Activated effector memory CD4-positive, alpha-beta T cell treated with Interleukin-2 at 50 U/mL for 16 hours (primary cell): ENCODE measurements at regions not wholly inside any gene's neighbourhood (a gene's known extent, or its start where the extent isn't known, plus 50 kb on each side); places are given as distances from the start of the nearest gene placed in this dataset.

Experiments
- DNase-seq: peaks from one replicate; pipeline ENCODE4 v3.0.0-alpha.2; 2020

DNA sequence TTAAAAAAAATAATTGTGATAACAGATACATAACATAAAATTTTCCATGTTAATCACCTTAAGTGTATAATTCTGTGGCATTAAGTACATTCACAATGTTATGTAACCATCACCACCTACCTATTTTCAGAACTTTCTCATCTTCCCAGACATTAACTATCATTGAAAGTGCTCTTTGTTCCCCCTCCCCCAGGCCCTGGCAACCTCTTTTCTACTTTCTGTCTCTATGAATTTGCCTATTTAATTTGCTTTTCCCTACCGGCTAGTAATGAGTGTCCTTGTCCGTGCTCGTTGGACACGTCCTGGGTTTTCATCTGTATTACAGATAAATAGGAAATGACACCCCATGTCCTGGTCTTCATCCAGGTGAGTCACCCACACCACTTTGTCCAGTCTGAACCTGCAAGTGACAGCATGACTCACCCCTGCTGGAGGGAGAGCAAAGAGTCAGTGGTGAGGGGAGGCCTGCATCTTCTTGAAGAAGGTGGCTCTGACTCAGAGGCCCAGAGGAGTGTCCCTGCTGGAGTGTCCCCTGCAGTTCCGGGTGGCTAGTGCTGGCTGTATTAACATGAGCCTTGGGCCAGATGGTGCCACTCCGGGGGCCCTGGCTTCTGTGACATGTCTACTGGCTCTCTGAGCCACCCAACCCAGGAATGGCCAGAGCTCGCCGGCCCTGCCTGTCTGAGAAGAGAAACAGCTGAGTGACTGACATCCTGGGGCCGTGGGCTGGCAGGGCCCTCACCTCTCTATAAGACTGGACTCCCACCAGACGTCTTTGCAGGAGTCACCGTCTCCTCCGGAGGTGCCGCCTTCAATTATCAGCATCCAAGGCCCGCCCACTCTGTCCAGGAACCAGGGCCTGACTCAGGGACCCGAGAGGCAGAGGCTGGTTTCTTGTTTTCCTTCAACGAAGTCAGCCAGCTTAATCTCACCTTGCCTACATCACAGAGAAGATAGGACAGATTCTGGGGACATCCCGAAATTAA lies 503.2 kb upstream of the MKI67 start:
- no peak for DNase-seq

GRCh38 chr10:128630787-128631252 lies 504.6 kb upstream of the MKI67 start:
- DNase-seq: no peak

- DNase-seq: no peak
Measured at GRCh38 chr10:128631801-128632241, 505.6 kb upstream of the MKI67 start.

- DNase-seq: no peak
Measured at GRCh38 chr10:128632694-128633093, 506.5 kb upstream of the MKI67 start.

DNA sequence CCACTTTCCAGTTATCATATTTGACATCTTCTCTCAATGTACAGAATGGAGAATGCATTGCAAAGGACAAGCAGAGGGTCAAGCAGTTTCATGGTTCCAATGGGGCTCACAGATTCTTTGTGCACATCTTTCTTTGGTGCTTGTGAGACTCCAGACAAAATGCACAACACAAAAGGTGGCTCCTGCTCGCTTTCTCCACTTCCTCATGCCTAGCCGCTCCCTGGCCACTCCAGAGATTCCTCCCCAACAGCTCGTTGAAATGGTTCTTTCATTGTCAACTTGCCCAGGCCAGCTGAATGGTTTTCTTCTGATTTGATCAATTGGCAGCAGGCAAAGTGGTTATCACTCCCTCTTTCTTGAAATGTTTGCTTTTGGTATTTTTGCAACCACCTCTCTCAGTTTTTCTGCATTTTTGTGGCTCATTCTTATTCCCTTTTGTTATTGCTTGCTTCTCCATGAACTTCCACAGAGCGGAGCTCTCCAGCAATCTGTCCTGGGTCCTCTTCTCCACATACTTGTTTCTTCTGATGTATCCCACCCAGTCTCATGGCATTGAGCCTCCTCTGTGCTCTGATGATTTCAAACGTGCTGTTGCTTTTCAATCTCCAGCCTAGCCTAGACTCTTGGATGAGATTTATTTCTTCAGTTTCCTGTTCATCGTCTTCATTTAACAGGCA lies 507.8 kb upstream of the MKI67 start:
- no peak for DNase-seq

DNA sequence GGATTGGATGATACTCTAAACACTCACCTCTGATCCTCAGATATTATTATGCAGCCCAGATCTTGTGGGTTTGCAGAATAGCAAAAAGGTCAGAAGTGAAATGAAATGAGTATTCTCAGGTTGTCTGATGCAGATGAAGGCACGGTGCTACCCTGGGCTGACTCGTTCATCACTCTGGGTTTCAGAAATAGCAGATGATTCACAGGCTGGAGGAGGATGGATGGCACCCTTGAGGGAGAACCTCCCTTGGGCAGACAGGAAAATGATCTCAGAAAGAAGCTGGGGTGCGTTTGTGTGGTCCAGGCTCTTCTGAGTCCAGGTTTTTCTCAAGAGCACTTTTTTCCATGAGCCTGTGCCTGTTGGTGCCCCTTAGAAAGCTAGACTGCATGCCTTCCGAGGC lies 515.8 kb upstream of the MKI67 start:
- no peak for DNase-seq

- no peak for DNase-seq
Measured at GRCh38 chr10:128642502-128642901, 516.3 kb upstream of the MKI67 start.

DNA sequence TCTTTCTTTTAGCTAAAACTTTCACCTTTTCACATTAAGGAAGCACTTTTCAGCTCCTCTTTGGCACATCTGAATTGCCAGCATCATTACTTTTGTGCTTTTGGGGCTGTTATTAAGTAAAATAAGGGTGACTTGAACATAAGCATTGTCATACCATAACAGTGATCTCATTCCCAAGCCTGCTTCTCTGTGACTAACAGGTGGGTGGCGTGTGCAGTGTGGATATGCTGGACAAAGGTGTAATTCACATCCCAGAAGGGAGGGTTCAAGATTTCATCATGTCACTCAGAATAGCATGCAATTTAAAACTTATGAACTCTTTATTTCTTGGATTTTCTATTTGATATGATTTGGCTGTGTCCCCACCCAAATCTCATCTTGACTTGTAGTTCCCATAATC lies 517.4 kb upstream of the MKI67 start:
- no peak for DNase-seq

GRCh38 chr10:128645486-128645885 lies 519.3 kb upstream of the MKI67 start:
- no peak for DNase-seq

- DNase-seq: no peak
Measured at GRCh38 chr10:128646956-128647355, 520.7 kb upstream of the MKI67 start.

DNA sequence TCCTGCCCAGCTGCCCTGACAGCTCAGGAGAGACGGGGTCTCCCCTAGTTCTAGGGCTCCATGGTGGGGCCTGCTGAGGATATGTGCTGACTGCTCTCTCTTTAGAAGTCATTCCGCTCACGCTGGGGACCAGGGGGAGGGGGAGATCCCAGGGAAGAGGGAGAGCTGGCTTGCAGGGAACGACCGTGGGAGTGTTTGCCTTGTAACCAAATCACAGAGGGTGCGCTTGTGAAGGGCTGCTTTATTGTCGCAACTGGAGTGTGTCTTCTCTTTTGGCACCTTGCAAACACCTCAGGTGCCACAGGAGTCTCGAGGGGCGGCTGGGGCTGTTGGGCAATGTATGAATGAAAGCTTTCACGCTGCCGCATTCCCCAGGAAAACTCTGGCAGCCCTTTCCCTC lies 531.3 kb upstream of the MKI67 start:
- no peak for DNase-seq

DNA sequence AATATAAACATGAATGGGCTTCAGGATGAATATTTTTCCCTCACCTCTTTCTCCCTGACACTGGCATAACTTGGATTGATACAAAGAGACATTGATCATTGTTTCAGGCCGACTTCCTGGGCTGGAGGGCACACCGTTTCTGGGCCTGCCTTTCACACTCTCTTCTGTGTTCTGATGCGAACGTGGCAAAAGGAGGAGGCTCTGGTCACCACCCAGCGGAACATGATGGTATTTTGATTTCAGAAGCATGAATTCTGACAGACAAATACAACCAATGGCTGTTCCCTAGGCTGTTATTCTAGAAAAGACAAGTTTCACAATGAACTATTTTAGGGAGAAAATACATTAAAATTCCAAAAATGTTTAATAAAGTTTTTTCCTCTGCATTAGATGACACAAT lies 534.5 kb upstream of the MKI67 start:
- no peak for DNase-seq

GRCh38 chr10:128661404-128662197 lies 535.4 kb upstream of the MKI67 start:
- DNase-seq: no peak

DNA sequence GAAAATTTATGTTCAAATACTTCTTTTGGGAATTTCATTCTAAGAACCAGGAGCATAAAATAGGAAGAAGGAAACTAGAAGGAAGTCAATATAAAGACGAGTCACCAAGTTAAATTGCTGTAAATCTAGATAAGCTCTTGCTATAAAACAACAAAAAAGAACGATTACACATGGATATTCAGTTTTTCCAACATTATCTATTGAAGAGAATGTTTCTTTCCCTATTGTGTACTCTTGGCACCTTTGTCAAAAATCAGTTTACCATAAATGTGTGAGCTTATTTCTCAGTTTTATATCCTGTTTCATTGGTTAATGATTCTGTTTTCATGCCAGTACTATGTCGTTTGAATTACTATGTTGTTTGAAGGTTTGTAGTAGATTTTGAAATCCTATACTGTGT lies 536.3 kb upstream of the MKI67 start:
- no peak for DNase-seq

- no peak for DNase-seq
Measured at GRCh38 chr10:128664729-128665128, 538.5 kb upstream of the MKI67 start.

DNA sequence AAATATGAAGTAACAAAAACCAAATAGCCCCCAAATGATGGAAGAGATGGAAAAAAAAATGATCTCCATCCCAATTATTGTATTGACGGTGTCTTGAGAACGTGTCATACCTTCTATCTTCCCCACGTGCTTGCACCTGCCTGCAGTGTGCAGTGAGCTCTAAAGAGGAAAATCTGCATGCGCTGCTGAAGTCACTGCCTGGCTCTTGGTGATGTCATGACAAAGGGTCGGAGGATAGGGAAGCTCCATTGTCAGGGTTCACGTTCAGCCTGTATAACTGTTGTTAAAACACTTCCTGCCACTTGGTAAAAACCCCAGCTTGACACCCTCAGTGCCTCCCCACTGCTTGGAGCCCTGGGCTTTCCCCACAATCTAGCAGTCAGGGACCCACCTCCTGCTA lies 549.2 kb upstream of the MKI67 start:
- no peak for DNase-seq

GRCh38 chr10:128680116-128680515 lies 553.9 kb upstream of the MKI67 start:
- DNase-seq: no peak

DNA sequence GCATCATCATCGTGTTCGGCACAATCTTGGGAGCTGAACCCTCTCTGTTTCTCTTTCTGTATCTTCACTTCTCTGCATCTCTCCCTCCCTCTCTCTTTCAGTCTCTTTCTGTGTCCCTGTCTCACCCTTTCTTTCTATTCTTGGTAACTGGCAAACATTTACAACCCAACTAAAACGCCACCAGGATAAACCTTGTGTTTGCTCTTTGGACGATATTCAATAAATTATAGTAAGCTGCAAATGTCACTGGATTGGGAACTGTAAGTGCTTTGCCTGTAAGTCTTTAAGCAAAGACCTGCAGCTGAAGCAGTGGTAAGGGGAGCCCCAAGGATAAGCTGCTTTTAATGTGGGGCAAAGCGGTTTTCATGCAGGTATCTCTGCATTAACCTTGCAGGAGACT lies 558.0 kb upstream of the MKI67 start:
- DNase-seq: no peak

- no peak for DNase-seq
Measured at GRCh38 chr10:128686630-128687278, 560.5 kb upstream of the MKI67 start.

DNA sequence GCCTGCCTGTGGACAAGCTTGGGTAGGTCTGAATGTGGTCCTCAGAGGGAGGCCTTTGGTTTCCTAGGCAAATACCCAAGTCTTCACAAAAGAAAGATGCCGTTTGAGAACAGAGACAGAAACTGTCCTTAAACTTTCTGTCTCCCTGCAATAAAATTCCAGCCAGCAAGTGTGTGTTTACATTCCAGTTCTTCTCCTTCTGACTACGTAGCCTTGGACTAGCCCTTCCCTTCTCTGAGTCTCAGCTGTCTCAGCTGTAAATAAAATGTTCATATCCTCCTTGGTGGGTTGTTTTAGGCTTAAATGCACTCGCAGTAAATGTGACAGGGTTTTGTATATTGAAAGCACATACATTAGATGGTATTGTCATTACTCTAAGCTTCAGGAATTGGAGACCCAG lies 561.2 kb upstream of the MKI67 start:
- DNase-seq: no peak

DNA sequence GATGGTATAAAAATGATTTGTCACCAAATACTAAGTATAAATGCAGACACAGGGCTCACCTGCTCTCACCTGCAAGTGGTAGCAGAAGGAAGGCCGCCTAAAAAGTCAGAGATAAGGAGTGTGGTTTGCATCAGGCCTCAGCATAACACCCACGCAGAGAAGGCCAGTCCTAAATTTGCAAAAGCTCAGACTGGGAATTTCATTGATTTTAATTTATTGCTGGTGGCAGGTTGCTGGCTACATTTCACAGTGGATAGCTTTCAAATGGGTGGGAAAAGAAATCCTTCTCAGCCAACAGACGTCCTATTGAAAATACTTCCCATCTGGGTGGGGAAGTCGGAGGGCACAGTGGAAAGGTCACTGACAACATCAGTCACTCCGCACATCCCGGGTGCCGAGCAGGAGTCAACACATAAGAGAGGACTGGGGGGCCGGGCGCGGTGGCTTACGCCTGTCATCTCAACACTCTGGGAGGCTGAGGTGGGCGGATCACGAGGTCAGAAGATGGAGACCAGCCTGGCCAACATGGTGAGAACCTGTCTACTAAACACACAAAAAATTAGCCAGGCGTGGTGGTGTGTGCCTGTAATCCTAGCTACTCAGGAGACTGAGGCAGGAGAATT lies 561.8 kb upstream of the MKI67 start:
- DNase-seq: no peak

GRCh38 chr10:128689667-128690066 lies 563.4 kb upstream of the MKI67 start:
- no peak for DNase-seq
